ENCODE measurements at regions not wholly inside any gene's neighbourhood (a gene's known extent, or its start where the extent isn't known, plus 50 kb on each side); places are given as distances from the start of the nearest gene placed in this dataset.

GRCh38 chr2:172153156-172153555 lies 50.5 kb upstream of the DLX2 start:
- no peak for DNase-seq

- DNase-seq = no peak
These were observed 51.1 kb upstream of the DLX2 start for GRCh38 chr2:172153757-172154156.

- no peak for DNase-seq
These were observed 53.1 kb upstream of the DLX2 start for GRCh38 chr2:172155752-172156151.

- DNase-seq = no peak
These were observed 58.1 kb upstream of the DLX2 start for GRCh38 chr2:172160839-172161238.

GRCh38 chr2:172162225-172162733 lies 59.6 kb upstream of the DLX2 start:
- no peak for DNase-seq

- DNase-seq = no peak
These were observed 60.1 kb upstream of the DLX2 start for GRCh38 chr2:172162739-172163336.

GRCh38 chr2:172168917-172169346 lies 66.2 kb upstream of the DLX2 start:
- no peak for DNase-seq

GRCh38 chr2:172169611-172170010 lies 66.9 kb upstream of the DLX2 start:
- no peak for DNase-seq

- peak; percentile 34 for DNase-seq
These were observed 69.9 kb upstream of the DLX2 start for GRCh38 chr2:172172513-172173173.

- DNase-seq = no peak
These were observed 70.5 kb upstream of the DLX2 start for GRCh38 chr2:172173174-172173706.

- no peak for DNase-seq
These were observed 74.9 kb upstream of the DLX2 start for GRCh38 chr2:172177581-172177980.

GRCh38 chr2:172177996-172178395 lies 75.3 kb upstream of the DLX2 start:
- no peak for DNase-seq

- no peak for DNase-seq
These were observed 76.5 kb upstream of the DLX2 start for GRCh38 chr2:172179045-172179701.

GRCh38 chr2:172181840-172182239 lies 79.1 kb upstream of the DLX2 start:
- no peak for DNase-seq

- DNase-seq = no peak
These were observed 79.9 kb upstream of the DLX2 start for GRCh38 chr2:172182624-172183023.

- no peak for DNase-seq
These were observed 90.8 kb upstream of the DLX2 start for GRCh38 chr2:172193331-172194089.

- DNase-seq = no peak
These were observed 93.2 kb upstream of the DLX2 start for GRCh38 chr2:172195836-172196376.

GRCh38 chr2:172196768-172197431 lies 94.2 kb upstream of the DLX2 start:
- no peak for DNase-seq

GRCh38 chr2:172198361-172198760 lies 95.7 kb upstream of the DLX2 start:
- DNase-seq = no peak

GRCh38 chr2:172198908-172199307 lies 96.2 kb upstream of the DLX2 start:
- no peak for DNase-seq

- DNase-seq = no peak
These were observed 97.9 kb upstream of the DLX2 start for GRCh38 chr2:172200495-172201085.

- DNase-seq = no peak
These were observed 101.6 kb upstream of the DLX2 start for GRCh38 chr2:172204309-172204708.

Measured in effector CD4-positive, alpha-beta T cell (primary cell).